ENCODE measurements at regions not wholly inside any gene's neighbourhood (a gene's known extent, or its start where the extent isn't known, plus 50 kb on each side); places are given as distances from the start of the nearest gene placed in this dataset.

DNA sequence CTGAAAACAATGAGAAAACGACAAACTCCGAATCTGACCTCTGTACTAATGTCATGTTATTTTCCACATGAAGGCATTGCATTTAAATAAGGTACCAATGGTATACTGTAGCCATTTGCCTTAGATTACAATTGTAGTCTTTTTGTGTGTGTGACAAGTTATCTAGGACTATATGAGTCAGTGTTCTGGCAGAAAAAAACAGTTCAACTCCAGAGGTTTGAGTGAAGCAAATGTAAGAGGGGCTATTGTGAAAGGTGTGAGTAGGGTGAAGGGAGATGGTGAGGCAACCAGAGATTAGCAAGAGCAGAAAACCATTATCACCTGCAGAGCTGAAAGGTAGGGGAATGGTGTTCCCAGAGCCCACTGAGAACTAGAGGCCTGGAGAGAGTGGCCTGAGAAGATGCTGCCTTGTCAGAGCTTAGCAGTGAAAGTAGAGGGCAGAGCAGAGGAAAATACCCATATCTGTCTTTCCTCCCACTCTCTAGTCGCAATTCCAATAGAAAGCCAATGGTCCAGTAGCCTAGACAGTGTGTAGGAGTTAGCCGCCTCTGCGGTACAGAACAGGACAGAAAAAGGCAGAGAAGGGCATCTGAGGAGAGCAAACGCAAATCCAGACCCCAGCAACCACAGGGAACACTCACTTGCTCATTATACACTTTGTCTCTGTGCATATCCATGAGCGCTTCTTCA is 112.2 kb downstream of the DYRK2 start:
- no peaks in the 10 kb centered on the region for H3K9me3 ChIP-seq (ENCODE audit: insufficient read depth, low read length)
- no peaks in the 10 kb centered on the region for H3K27me3 ChIP-seq (ENCODE audit: low read length)
- no peaks in the 10 kb centered on the region for H3K36me3 ChIP-seq (ENCODE audit: low read length)
- H3K9ac ChIP-seq (ENCODE audit: low read length), result no peak overlapping the region
- H3K4me3 ChIP-seq (ENCODE audit: insufficient read depth, low read length, poor library complexity, severe bottlenecking), result no peak overlapping the region
- no peaks in the 10 kb centered on the region for H4K20me1 ChIP-seq (ENCODE audit: low read depth, low read length)
- H3K9me2 ChIP-seq (replicated peaks; ENCODE audit: insufficient read depth, low read length), result no peaks in the 10 kb centered on the region
- H3K27ac ChIP-seq (ENCODE audit: low read depth, low read length), result no peak overlapping the region
- H3F3A ChIP-seq (ENCODE audit: insufficient read depth), result no peaks in the 10 kb centered on the region
- H3K79me2 ChIP-seq (ENCODE audit: insufficient read depth, low read length), result no peaks in the 10 kb centered on the region
- H3K4me2 ChIP-seq (ENCODE audit: low read depth, low read length, poor library complexity, severe bottlenecking), result no peak overlapping the region
- no peak overlapping the region for H2AFZ ChIP-seq (ENCODE audit: low read depth, low read length, severe bottlenecking)
- TF ChIP-seq EZH2phosphoT487 (conservative IDR thresholded peaks at IDR 0.05; ENCODE audit: low read length), result no peak
- TF ChIP-seq, protein P1, sequence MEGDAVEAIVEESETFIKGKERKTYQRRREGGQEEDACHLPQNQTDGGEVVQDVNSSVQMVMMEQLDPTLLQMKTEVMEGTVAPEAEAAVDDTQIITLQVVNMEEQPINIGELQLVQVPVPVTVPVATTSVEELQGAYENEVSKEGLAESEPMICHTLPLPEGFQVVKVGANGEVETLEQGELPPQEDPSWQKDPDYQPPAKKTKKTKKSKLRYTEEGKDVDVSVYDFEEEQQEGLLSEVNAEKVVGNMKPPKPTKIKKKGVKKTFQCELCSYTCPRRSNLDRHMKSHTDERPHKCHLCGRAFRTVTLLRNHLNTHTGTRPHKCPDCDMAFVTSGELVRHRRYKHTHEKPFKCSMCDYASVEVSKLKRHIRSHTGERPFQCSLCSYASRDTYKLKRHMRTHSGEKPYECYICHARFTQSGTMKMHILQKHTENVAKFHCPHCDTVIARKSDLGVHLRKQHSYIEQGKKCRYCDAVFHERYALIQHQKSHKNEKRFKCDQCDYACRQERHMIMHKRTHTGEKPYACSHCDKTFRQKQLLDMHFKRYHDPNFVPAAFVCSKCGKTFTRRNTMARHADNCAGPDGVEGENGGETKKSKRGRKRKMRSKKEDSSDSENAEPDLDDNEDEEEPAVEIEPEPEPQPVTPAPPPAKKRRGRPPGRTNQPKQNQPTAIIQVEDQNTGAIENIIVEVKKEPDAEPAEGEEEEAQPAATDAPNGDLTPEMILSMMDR (IDR thresholded peaks at IDR 0.05; ENCODE audit: insufficient read depth, low read length, poor library complexity, severe bottlenecking), result no peak

DNA sequence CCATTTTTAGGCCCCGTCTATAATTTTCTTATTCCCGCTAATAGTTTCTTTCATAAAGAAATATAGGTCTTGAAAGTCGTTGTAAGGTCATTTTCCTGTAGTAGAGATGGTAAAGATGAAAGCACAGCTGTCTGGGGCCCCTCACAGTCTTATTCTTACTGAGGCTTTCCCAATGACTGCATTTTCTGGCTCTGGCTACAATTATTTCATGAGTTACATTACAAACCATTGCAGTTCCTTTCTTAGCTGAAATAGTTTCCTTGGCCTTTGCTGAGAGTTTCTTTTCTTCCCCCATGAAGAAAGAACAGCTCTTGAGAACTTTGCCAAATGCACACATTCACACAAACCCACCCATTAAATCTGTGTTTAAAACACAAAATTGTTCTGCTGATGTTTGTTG is 113.0 kb downstream of the DYRK2 start:
- Histone ChIP-seq H4K20me1 (ENCODE audit: low read depth, low read length) (no peaks in the 10 kb centered on the region), H3F3A (ENCODE audit: insufficient read depth) (no peaks in the 10 kb centered on the region), H3K79me2 (ENCODE audit: insufficient read depth, low read length) (no peaks in the 10 kb centered on the region), H3K9ac (ENCODE audit: low read length) (no peak overlapping the region), H2AFZ (ENCODE audit: low read depth, low read length, severe bottlenecking) (no peak overlapping the region), H3K36me3 (ENCODE audit: low read length) (no peaks in the 10 kb centered on the region), H3K27me3 (ENCODE audit: low read length) (no peaks in the 10 kb centered on the region), H3K27ac (ENCODE audit: low read depth, low read length) (no peak overlapping the region), H3K4me2 (ENCODE audit: low read depth, low read length, poor library complexity, severe bottlenecking) (no peak overlapping the region), H3K9me2 (replicated peaks; ENCODE audit: insufficient read depth, low read length) (no peaks in the 10 kb centered on the region), H3K9me3 (ENCODE audit: insufficient read depth, low read length) (no peaks in the 10 kb centered on the region), H3K4me3 (ENCODE audit: insufficient read depth, low read length, poor library complexity, severe bottlenecking) (no peak overlapping the region)
- TF ChIP-seq, protein P1 (IDR thresholded peaks at IDR 0.05; ENCODE audit: insufficient read depth, low read length, poor library complexity, severe bottlenecking), result no peak
- TF ChIP-seq EZH2phosphoT487 (conservative IDR thresholded peaks at IDR 0.05; ENCODE audit: low read length), result no peak

DNA sequence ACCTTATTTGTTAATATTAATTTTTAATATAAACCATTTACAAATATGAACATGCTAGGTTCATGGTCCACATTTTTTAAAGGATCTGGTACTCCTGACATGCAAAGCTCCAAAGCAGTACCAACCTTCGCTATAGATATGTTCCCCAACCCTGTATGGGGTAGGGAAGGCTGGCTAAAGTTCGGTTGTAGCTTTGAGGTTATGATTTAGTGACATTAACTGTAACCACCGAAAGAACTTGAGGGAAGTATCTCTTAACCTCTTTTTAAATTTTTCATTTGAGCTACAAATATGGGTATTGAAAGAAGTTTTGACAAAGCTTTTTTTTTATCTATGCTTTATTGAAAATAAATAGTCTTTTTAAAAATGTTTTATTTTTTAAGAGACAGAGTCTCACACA is 115.5 kb downstream of the DYRK2 start:
- Histone ChIP-seq H3F3A (ENCODE audit: insufficient read depth) (no peaks in the 10 kb centered on the region), H3K9ac (ENCODE audit: low read length) (no peak overlapping the region), H3K79me2 (ENCODE audit: insufficient read depth, low read length) (no peaks in the 10 kb centered on the region), H3K36me3 (ENCODE audit: low read length) (no peaks in the 10 kb centered on the region), H3K27ac (ENCODE audit: low read depth, low read length) (no peak overlapping the region), H3K27me3 (ENCODE audit: low read length) (no peaks in the 10 kb centered on the region), H2AFZ (ENCODE audit: low read depth, low read length, severe bottlenecking) (no peak overlapping the region), H3K4me3 (ENCODE audit: insufficient read depth, low read length, poor library complexity, severe bottlenecking) (no peak overlapping the region), H3K4me2 (ENCODE audit: low read depth, low read length, poor library complexity, severe bottlenecking) (no peak overlapping the region), H4K20me1 (ENCODE audit: low read depth, low read length) (no peaks in the 10 kb centered on the region), H3K9me2 (replicated peaks; ENCODE audit: insufficient read depth, low read length) (no peaks in the 10 kb centered on the region), H3K9me3 (ENCODE audit: insufficient read depth, low read length) (no peaks in the 10 kb centered on the region)
- TF ChIP-seq EZH2phosphoT487 (conservative IDR thresholded peaks at IDR 0.05; ENCODE audit: low read length), result no peak
- TF ChIP-seq, protein P1 (IDR thresholded peaks at IDR 0.05; ENCODE audit: insufficient read depth, low read length, poor library complexity, severe bottlenecking), result no peak

Measured in SU-DHL-6 (cell line).